ENCODE measurements at regions not wholly inside any gene's neighbourhood (a gene's known extent, or its start where the extent isn't known, plus 50 kb on each side); places are given as distances from the start of the nearest gene placed in this dataset.

GRCh38 chr1:79551321-79551720 is 544.8 kb upstream of the ADGRL4 start:
- no peak for TF ChIP-seq CTCF (IDR thresholded peaks at IDR 0.05; ENCODE audit: borderline replicate concordance, extremely low read depth, insufficient read depth)
- no peaks in the 10 kb centered on the region for H3K27me3 ChIP-seq (ENCODE audit: control insufficient read depth, insufficient read depth, low read length)
- no peak overlapping the region for H3K4me3 ChIP-seq (ENCODE audit: low read length in 3 of 3)
- no peak overlapping the region for H3K27ac ChIP-seq (ENCODE audit: low read depth in 2 of 2, low read length in 2 of 2)
- H3K9me3 ChIP-seq (ENCODE audit: control insufficient read depth in 2 of 3, insufficient read depth in 1 of 3, low read length in 3 of 3): no peaks in the 10 kb centered on the region
- H3K36me3 ChIP-seq (ENCODE audit: control insufficient read depth in 2 of 3, insufficient read depth in 3 of 3, low read length in 3 of 3): no peaks in the 10 kb centered on the region
- H3K4me1 ChIP-seq (ENCODE audit: control insufficient read depth in 2 of 3, insufficient read depth in 2 of 3, low read depth in 1 of 3, low read length in 3 of 3): no peaks in the 10 kb centered on the region
- no peak for DNase-seq
- intact Hi-C loops (cut with DNase I): no loop called here
- no peak for FAIRE-seq
- no peak overlapping the region for H3K9ac ChIP-seq (ENCODE audit: low read length in 3 of 3)

- FAIRE-seq (no peak), DNase-seq (no peak)
- intact Hi-C loops (cut with DNase I): no loop called here
- no peaks in the 10 kb centered on the region for H3K36me3 ChIP-seq (ENCODE audit: control insufficient read depth in 2 of 3, insufficient read depth in 3 of 3, low read length in 3 of 3)
- TF ChIP-seq CTCF (IDR thresholded peaks at IDR 0.05; ENCODE audit: borderline replicate concordance, extremely low read depth, insufficient read depth): no peak
- no peaks in the 10 kb centered on the region for H3K9me3 ChIP-seq (ENCODE audit: control insufficient read depth in 2 of 3, insufficient read depth in 1 of 3, low read length in 3 of 3)
- H3K4me3 ChIP-seq (ENCODE audit: low read length in 3 of 3): no peak overlapping the region
- no peak overlapping the region for H3K9ac ChIP-seq (ENCODE audit: low read length in 3 of 3)
- no peaks in the 10 kb centered on the region for H3K4me1 ChIP-seq (ENCODE audit: control insufficient read depth in 2 of 3, insufficient read depth in 2 of 3, low read depth in 1 of 3, low read length in 3 of 3)
- no peaks in the 10 kb centered on the region for H3K27me3 ChIP-seq (ENCODE audit: control insufficient read depth, insufficient read depth, low read length)
- H3K27ac ChIP-seq (ENCODE audit: low read depth in 2 of 2, low read length in 2 of 2): no peak overlapping the region
Measured at GRCh38 chr1:79550402-79550801, 543.9 kb upstream of the ADGRL4 start.

GRCh38 chr1:79549201-79549600 is 542.7 kb upstream of the ADGRL4 start:
- H3K27ac ChIP-seq (ENCODE audit: low read depth in 2 of 2, low read length in 2 of 2): no peak overlapping the region
- no peaks in the 10 kb centered on the region for H3K4me1 ChIP-seq (ENCODE audit: control insufficient read depth in 2 of 3, insufficient read depth in 2 of 3, low read depth in 1 of 3, low read length in 3 of 3)
- no peak for TF ChIP-seq CTCF (IDR thresholded peaks at IDR 0.05; ENCODE audit: borderline replicate concordance, extremely low read depth, insufficient read depth)
- no peak for DNase-seq
- H3K4me3 ChIP-seq (ENCODE audit: low read length in 3 of 3): no peak overlapping the region
- H3K36me3 ChIP-seq (ENCODE audit: control insufficient read depth in 2 of 3, insufficient read depth in 3 of 3, low read length in 3 of 3): no peaks in the 10 kb centered on the region
- no peak overlapping the region for H3K9ac ChIP-seq (ENCODE audit: low read length in 3 of 3)
- no peaks in the 10 kb centered on the region for H3K9me3 ChIP-seq (ENCODE audit: control insufficient read depth in 2 of 3, insufficient read depth in 1 of 3, low read length in 3 of 3)
- H3K27me3 ChIP-seq (ENCODE audit: control insufficient read depth, insufficient read depth, low read length): no peaks in the 10 kb centered on the region
- FAIRE-seq: no peak
- intact Hi-C loops (cut with DNase I): no loop called here

GRCh38 chr1:79547514-79547913 is 541.0 kb upstream of the ADGRL4 start:
- DNase-seq (no peak), FAIRE-seq (no peak)
- no peaks in the 10 kb centered on the region for H3K9me3 ChIP-seq (ENCODE audit: control insufficient read depth in 2 of 3, insufficient read depth in 1 of 3, low read length in 3 of 3)
- no peak overlapping the region for H3K9ac ChIP-seq (ENCODE audit: low read length in 3 of 3)
- H3K27ac ChIP-seq (ENCODE audit: low read depth in 2 of 2, low read length in 2 of 2): no peak overlapping the region
- no peaks in the 10 kb centered on the region for H3K27me3 ChIP-seq (ENCODE audit: control insufficient read depth, insufficient read depth, low read length)
- no peak for TF ChIP-seq CTCF (IDR thresholded peaks at IDR 0.05; ENCODE audit: borderline replicate concordance, extremely low read depth, insufficient read depth)
- no peaks in the 10 kb centered on the region for H3K4me1 ChIP-seq (ENCODE audit: control insufficient read depth in 2 of 3, insufficient read depth in 2 of 3, low read depth in 1 of 3, low read length in 3 of 3)
- intact Hi-C loops (cut with DNase I): no loop called here
- no peak overlapping the region for H3K4me3 ChIP-seq (ENCODE audit: low read length in 3 of 3)
- H3K36me3 ChIP-seq (ENCODE audit: control insufficient read depth in 2 of 3, insufficient read depth in 3 of 3, low read length in 3 of 3): no peaks in the 10 kb centered on the region

All from kidney (tissue), 13 donors.